Endothelial cell (in vitro differentiated cells): ENCODE measurements at regions not wholly inside any gene's neighbourhood (a gene's known extent, or its start where the extent isn't known, plus 50 kb on each side); places are given as distances from the start of the nearest gene placed in this dataset.

Source experiments
- DNase-seq: peaks from one replicate; pipeline ENCODE4 v3.0.0; 2021; ENCODE audit warnings: low spot score
- H3K27ac Mint-ChIP-seq: one replicate; pipeline ENCODE4 v1.8.0; 2021; ENCODE audit warnings: mixed read lengths, inconsistent platforms; ENCODE audit not compliant: unreplicated experiment
- H3K27me3 Mint-ChIP-seq: one replicate; pipeline ENCODE4 v1.8.0; 2021; ENCODE audit warnings: mild to moderate bottlenecking, moderate library complexity, mixed read lengths, inconsistent platforms; ENCODE audit not compliant: unreplicated experiment
- H3K36me3 Mint-ChIP-seq: one replicate; pipeline ENCODE4 v1.8.0; 2021; ENCODE audit warnings: mild to moderate bottlenecking, low read depth, mixed read lengths, inconsistent platforms; ENCODE audit not compliant: unreplicated experiment
- H3K4me1 Mint-ChIP-seq: one replicate; pipeline ENCODE4 v1.8.0; 2021; ENCODE audit warnings: mild to moderate bottlenecking, mixed read lengths, inconsistent platforms; ENCODE audit not compliant: unreplicated experiment
- H3K4me3 Mint-ChIP-seq: one replicate; pipeline ENCODE4 v1.8.0; 2021; ENCODE audit warnings: mild to moderate bottlenecking, mixed read lengths, inconsistent platforms; ENCODE audit not compliant: unreplicated experiment
- H3K9me3 Mint-ChIP-seq: one replicate; pipeline ENCODE4 v1.8.0; 2021; ENCODE audit warnings: mixed read lengths, inconsistent platforms; ENCODE audit not compliant: unreplicated experiment
- TF ChIP-seq, protein P1 (sequence below): fragments of 200-600 bp; sonication (generic); IDR thresholded peaks from one replicate; pipeline ENCODE4 v1.5.0; 2021; ENCODE audit warnings: antibody characterized with exemption; ENCODE audit not compliant: unreplicated experiment

DNA sequence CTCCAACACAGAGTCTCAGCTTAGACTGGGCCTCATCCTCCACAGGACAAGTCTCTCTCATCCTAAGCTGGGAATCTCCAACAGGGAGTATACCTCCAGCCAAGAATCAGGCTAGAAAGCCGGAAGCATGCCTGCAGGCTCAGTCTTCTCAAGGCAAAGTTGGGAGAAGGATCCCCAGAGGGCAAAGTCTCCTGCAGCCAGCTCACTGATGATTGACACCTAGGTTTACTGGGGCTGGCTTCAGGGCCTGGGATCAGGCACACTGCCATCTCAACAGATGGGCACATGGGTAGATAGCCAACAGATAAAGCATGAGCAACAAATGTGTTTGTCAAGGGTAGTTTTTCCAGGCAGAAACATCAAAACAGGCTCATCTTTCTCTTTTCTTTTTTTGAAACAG is 56.1 kb upstream of the TOX3 start:
- H3K27ac Mint-ChIP-seq = no peak overlapping the region
- no peaks in the 10 kb centered on the region for H3K9me3 Mint-ChIP-seq
- H3K4me1 Mint-ChIP-seq = no peaks in the 10 kb centered on the region
- DNase-seq = no peak
- no peaks in the 10 kb centered on the region for H3K36me3 Mint-ChIP-seq
- TF ChIP-seq, protein P1, sequence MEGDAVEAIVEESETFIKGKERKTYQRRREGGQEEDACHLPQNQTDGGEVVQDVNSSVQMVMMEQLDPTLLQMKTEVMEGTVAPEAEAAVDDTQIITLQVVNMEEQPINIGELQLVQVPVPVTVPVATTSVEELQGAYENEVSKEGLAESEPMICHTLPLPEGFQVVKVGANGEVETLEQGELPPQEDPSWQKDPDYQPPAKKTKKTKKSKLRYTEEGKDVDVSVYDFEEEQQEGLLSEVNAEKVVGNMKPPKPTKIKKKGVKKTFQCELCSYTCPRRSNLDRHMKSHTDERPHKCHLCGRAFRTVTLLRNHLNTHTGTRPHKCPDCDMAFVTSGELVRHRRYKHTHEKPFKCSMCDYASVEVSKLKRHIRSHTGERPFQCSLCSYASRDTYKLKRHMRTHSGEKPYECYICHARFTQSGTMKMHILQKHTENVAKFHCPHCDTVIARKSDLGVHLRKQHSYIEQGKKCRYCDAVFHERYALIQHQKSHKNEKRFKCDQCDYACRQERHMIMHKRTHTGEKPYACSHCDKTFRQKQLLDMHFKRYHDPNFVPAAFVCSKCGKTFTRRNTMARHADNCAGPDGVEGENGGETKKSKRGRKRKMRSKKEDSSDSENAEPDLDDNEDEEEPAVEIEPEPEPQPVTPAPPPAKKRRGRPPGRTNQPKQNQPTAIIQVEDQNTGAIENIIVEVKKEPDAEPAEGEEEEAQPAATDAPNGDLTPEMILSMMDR = no peak
- no peak overlapping the region for H3K4me3 Mint-ChIP-seq
- H3K27me3 Mint-ChIP-seq = no peaks in the 10 kb centered on the region

DNA sequence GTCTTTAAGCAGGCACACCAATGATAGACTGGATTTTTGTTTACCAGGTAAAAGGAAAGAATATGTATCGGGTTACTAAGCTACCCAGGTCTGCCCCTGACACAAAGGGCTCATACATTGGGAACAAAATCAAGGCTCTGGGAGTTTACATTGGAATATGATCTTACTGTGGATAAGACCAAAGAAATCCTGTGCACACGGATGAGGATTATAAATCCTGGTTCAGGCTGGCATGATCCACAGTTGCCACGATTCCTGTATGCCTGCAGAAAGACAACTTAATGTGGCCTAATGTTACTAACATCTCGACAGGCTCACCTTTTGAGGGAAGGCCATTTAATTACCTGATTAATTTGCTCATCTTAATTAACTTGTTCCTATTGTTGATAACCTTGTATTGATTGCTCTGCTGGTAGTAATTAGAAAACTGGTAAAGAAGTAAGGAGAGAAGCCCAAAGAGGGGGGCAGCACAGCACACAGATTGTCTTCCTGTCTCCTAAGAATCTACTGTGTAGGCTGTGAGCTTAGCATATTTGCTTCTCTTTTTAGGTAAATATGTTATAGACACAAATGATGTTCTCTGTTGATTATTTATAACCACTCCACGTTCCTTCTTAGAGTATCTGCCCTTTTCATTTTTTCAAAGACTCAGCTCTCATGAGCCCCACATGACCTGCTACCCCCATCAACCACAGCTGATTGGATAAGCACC is 51.0 kb upstream of the TOX3 start:
- Mint-ChIP-seq H3K27me3 (no peaks in the 10 kb centered on the region), H3K36me3 (no peaks in the 10 kb centered on the region), H3K9me3 (no peaks in the 10 kb centered on the region), H3K4me1 (no peaks in the 10 kb centered on the region), H3K27ac (no peak overlapping the region), H3K4me3 (no peak overlapping the region)
- TF ChIP-seq, protein P1 = no peak
- no peak for DNase-seq

DNA sequence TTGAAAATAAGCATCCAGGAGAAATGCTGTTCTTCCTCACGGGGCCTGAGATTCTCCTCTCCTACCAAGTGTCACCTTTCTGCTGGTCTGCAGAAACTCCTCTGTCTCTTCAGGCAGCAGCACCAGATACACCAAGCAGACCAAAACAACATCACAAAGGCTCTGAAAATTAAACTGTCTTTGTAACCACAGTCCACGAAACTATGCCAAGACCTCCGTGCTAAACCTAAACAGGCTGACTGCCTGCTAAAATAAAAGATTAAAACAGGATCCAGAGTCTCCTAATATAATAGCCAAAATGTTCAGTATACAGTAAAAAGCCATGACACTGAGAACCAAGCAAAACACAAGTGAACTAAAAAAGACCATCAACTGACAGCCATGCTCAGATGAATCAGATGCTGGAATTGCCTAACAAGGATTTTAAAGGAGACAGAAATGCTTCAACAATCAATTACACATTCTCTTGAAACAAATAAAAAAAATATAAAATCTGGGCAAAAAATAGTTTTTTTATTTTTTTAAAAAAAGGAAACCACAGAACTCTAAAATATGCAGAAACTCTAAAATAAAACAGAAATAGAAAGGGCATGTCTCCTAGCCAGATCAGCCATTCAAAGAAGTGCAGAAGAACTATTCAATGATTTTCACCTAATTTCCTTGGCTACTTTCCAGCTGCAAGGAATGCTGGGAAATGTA is 50.3 kb upstream of the TOX3 start:
- H3K27ac Mint-ChIP-seq = no peak overlapping the region
- no peaks in the 10 kb centered on the region for H3K27me3 Mint-ChIP-seq
- no peaks in the 10 kb centered on the region for H3K9me3 Mint-ChIP-seq
- no peaks in the 10 kb centered on the region for H3K36me3 Mint-ChIP-seq
- no peaks in the 10 kb centered on the region for H3K4me1 Mint-ChIP-seq
- TF ChIP-seq, protein P1 = no peak
- H3K4me3 Mint-ChIP-seq = no peak overlapping the region
- no peak for DNase-seq
